IPS-18c (cell line): ENCODE measurements at regions not wholly inside any gene's neighbourhood (a gene's known extent, or its start where the extent isn't known, plus 50 kb on each side); places are given as distances from the start of the nearest gene placed in this dataset.

Experiments
- H3K4me3 ChIP-seq: 2 replicates; pipeline ENCODE4 v1.7.0; 2013; ENCODE audit warnings: low read depth, mild to moderate bottlenecking, low read length, moderate library complexity; ENCODE audit not compliant: insufficient read depth
- H3K9me3 ChIP-seq: one replicate; pipeline ENCODE4 v1.6.1; 2013; ENCODE audit warnings: mild to moderate bottlenecking, low read length, moderate library complexity; ENCODE audit not compliant: control insufficient read depth, insufficient read depth

DNA sequence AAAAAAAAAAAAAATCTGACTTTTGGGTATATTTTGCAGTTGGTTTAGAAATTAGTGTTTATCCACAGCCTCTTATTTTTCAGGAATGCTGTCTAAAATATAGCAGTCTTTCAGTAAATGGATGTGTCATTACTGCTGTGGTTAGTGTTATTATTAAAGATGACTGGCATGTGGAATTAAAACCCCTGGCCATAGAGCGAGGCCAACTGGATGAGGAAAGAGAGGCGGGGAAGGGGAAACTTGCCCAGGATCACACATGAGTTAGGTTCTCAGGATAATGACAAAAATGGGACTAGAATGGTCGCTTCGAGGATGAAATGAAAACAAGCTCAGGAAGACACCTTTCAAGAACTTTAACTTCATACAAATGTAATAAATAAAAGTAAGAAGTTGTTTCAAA, 57.4 kb upstream of the APCDD1 start:
- Histone ChIP-seq H3K9me3 (no peaks in the 10 kb centered on the region), H3K4me3 (no peak overlapping the region)

DNA sequence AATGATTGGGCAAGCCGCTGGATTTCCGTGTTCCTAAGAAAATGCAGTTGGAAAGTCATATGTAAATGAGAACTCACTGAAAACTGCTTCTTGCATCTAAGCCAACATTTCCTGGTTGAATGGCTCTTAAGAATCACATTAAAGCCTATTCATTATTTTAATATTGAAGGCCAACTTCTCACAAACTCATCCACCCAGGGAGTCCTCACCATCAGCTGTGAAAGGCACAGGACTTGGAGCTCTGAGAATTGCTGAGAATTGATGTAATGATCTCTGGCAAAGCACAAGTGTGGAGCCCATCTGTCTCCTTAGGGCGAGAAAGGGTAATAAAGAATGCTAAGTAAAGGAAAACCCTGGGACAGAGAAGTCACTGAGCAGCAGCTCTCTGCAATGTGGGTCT, 55.9 kb upstream of the APCDD1 start:
- H3K4me3 ChIP-seq, result no peak overlapping the region
- H3K9me3 ChIP-seq, result no peaks in the 10 kb centered on the region

DNA sequence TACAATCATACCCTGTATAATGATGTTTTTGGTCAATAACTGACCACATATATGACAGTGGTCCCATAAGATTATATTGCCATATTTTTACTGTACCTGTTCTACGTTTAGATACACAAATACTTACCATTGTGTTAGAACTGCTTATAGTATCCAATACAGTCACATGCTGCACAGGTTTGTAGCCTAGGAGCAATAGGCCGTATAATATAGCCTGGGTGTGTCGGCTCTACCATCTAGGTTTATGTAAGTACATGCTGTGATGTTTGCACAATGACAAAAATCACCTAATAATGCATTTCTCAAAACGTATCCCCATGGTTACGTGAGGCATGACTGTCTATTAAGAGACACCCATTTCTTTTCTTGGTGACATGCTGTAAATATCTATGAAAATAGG, 55.0 kb upstream of the APCDD1 start:
- Histone ChIP-seq H3K4me3 (no peak overlapping the region), H3K9me3 (no peaks in the 10 kb centered on the region)

DNA sequence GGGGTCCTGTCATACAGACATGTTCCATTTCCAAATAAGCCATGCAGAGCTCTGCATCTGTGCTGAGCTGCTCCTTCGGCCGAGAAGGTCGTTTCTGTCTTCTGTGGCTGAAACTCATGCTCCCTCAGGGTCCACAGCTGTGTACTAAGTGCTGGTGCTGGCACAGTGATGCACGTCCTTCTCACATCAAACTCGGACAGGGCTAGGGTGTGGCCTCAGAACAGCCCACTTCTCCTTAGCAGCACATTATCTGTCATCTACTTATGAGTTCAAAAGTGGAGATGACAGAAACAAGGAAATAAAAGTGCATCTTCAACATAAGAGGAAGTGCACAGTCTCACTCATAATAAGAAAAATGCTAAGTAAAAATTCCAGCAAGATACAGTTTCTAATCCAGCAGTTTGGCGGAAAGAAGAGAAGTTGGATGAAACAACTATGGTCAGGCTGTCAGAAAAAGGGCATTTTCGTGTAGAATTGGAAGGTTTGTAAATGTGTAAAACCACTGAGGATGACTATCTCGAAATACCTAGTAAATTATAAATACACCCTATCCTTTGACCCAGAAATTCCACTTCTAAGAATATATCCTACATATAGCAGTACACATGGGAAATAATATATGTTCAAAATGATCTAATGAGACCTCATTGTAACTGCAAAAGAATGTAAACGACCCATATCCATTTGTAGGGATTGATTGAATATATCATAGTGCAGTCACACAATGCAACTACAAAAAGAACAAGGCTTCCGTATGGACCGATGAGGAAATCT, 53.7 kb upstream of the APCDD1 start:
- Histone ChIP-seq H3K9me3 (no peaks in the 10 kb centered on the region), H3K4me3 (no peak overlapping the region)

DNA sequence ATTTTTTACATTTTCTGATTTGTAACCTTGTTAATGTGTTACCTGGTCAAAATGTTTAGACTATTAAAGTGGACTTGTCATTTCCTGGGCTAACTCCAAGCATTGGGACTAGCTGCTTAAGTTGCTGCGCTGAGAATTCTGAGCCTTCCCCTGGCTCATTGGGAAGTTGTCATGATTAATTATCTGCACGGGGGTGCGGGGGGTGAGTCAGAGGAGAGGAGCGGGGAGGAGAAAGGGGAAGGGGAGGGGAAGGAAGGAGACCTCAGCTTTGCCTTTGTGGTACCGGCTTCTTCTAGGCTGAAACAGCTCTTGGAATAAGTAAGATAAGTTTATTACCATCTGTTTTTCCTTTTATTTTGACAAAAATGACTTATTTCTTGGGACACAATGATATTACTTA, 52.9 kb upstream of the APCDD1 start:
- Histone ChIP-seq H3K9me3 (no peaks in the 10 kb centered on the region), H3K4me3 (no peak overlapping the region)

DNA sequence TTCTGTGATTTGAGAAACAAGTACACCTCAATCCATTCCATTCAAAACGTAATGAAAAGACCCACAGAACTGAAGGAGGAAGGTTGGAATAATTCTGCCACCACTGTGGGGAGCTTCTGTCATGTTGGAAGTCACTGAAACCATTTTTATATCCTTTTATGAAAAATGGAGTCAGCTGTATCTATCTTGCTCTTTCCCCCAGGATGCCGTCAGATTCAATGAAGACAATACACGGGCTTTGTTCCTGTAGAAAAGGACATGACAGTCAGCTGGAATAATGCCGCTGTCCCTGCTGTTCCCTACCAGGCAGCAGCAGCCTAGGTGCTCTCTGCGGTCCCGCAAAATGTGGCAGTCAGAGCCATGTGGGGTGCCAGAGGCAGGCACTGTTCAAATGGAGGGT, 52.5 kb upstream of the APCDD1 start:
- no peak overlapping the region for H3K4me3 ChIP-seq

DNA sequence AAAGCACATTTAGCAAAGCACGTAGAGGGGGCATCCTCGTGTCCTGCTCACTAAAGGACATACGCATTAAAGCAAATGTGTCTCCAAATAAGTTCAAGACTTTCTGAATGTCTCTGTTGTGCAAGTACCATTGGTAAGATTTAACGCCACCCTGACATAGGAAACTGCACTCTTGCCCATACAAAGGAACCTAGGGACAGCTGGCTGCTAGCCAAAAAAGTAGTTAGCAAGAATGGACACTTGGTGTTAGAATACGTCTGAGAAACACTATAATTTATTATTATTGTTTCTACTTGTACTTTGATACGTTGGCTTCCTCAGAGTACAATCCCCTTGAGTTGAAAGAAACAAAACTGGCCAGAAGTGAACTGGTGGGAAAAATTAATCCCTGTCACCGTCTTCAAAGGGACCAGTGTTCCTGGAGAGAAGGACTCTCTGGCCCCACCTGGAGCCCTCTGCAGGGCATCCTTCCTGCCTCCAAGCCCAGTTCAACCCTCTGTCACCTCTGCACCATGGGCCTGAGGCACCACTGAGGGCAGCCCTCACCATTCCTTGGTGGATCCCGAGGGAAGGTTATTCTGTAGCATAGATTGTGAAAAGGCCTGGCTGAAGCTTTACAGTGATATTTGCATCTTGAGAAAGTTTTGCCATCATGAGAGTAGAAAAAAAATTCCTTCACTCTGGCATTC, 51.4 kb upstream of the APCDD1 start:
- no peak overlapping the region for H3K4me3 ChIP-seq
- H3K9me3 ChIP-seq, result no peaks in the 10 kb centered on the region

More for the DNA sequence above, 52.5 kb upstream of the APCDD1 start:
- H3K9me3 ChIP-seq, result no peaks in the 10 kb centered on the region

DNA sequence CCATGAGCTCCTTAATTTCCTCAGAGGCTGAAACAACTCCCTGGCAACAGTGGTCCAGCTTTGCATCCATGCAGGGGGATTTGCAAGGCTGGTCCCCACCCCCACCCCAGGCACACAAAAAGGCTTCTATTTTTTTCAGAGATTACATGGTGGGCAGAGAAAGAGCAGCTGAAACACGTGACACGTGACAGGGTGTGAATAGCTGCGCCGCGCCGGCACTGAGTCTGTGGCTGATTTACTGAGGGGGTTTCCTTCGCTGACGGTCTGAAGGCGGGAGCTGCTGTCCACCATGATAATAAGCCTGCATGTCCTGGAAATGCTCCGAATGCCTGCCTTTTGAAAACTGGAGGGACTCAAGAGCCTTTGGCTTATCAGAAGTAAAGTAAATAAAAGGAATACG, 50.7 kb upstream of the APCDD1 start:
- H3K4me3 ChIP-seq, result no peak overlapping the region
- H3K9me3 ChIP-seq, result no peaks in the 10 kb centered on the region

DNA sequence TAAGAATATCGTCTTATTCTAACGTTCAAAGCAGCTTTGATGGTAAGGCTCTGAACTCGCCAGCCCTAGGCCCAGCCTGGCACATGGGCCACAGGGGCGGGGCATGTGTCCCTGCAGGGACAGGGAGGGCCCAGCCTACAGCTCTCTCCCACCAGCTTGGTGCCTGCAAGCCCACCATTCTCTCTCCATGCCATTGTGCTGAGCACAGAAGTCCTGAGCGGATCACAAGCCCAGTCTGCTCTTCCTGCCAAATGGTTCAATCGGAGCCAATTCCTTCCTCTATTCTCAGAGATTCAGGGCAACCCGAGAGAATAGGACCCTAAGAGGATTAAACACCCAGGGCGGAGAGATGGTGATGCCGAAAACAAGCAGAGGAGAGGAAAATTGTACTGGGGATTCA, 50.3 kb upstream of the APCDD1 start:
- Histone ChIP-seq H3K9me3 (no peaks in the 10 kb centered on the region), H3K4me3 (no peak overlapping the region)
